ENCODE measurements at regions not wholly inside any gene's neighbourhood (a gene's known extent, or its start where the extent isn't known, plus 50 kb on each side); places are given as distances from the start of the nearest gene placed in this dataset.

GRCh38 chr15:62781081-62781497 lies 261.5 kb upstream of the TPM1 start:
- H3K27ac Mint-ChIP-seq (ENCODE audit: unreplicated experiment): peak overlapping the region; percentile 23
- H3K79me2 ChIP-seq (ENCODE audit: insufficient read depth, low read length): no peaks in the 10 kb centered on the region
- H4K20me1 ChIP-seq (ENCODE audit: insufficient read depth, low read length): no peaks in the 10 kb centered on the region
- H3K4me1 Mint-ChIP-seq (ENCODE audit: low read depth, unreplicated experiment): peaks cover 56% of the 10 kb centered on the region
- H3K4me1 ChIP-seq (ENCODE audit: insufficient read depth, low read length): peaks cover 40% of the 10 kb centered on the region
- FAIRE-seq (no peak), DNase-seq (ENCODE audit: low read depth) (peak; percentile 15)
- no peak overlapping the region for H3K4me3 Mint-ChIP-seq (ENCODE audit: unreplicated experiment)
- no peak overlapping the region for H3K27ac ChIP-seq (ENCODE audit: low read depth, low read length)
- no peaks in the 10 kb centered on the region for H3K36me3 ChIP-seq (ENCODE audit: insufficient read depth, low read length)
- no peaks in the 10 kb centered on the region for H3K27me3 Mint-ChIP-seq (ENCODE audit: low read depth, unreplicated experiment)
- H3K27me3 ChIP-seq (ENCODE audit: insufficient read depth, low read length): no peaks in the 10 kb centered on the region
- H3K36me3 Mint-ChIP-seq (ENCODE audit: low read depth, unreplicated experiment): peaks cover 20% of the 10 kb centered on the region
- no peaks in the 10 kb centered on the region for H3K9me3 Mint-ChIP-seq (ENCODE audit: unreplicated experiment)
- H3K4me2 ChIP-seq (ENCODE audit: low read length): no peak overlapping the region
- no peak overlapping the region for H3K9ac ChIP-seq (ENCODE audit: low read length)
- TF ChIP-seq EZH2 (IDR thresholded peaks at IDR 0.05; ENCODE audit: insufficient read depth, low read length) (no peak), CTCF (IDR thresholded peaks at IDR 0.05; ENCODE audit: insufficient read depth, low read depth, low read length) (no peak)
- no peaks in the 10 kb centered on the region for H3K9me3 ChIP-seq (ENCODE audit: insufficient read depth, low read depth, low read length)
- no peak overlapping the region for H3K4me3 ChIP-seq (ENCODE audit: insufficient read depth, low read depth, low read length)
- H2AFZ ChIP-seq (ENCODE audit: low read depth, low read length): no peak overlapping the region

GRCh38 chr15:62782071-62782841 lies 260.3 kb upstream of the TPM1 start:
- Histone ChIP-seq H3K4me1 (ENCODE audit: insufficient read depth, low read length) (peaks cover 40% of the 10 kb centered on the region), H4K20me1 (ENCODE audit: insufficient read depth, low read length) (no peaks in the 10 kb centered on the region), H2AFZ (ENCODE audit: low read depth, low read length) (peak overlapping the region; percentile 19), H3K36me3 (ENCODE audit: insufficient read depth, low read length) (no peaks in the 10 kb centered on the region), H3K79me2 (ENCODE audit: insufficient read depth, low read length) (no peaks in the 10 kb centered on the region), H3K27me3 (ENCODE audit: insufficient read depth, low read length) (no peaks in the 10 kb centered on the region), H3K9ac (ENCODE audit: low read length) (peak overlapping the region; percentile 30), H3K9me3 (ENCODE audit: insufficient read depth, low read depth, low read length) (no peaks in the 10 kb centered on the region), H3K4me2 (ENCODE audit: low read length) (peak overlapping the region; percentile 38), H3K4me3 (ENCODE audit: insufficient read depth, low read depth, low read length) (no peak overlapping the region), H3K27ac (ENCODE audit: low read depth, low read length) (no peak overlapping the region)
- Mint-ChIP-seq H3K27ac (ENCODE audit: unreplicated experiment) (peak overlapping the region; percentile 55), H3K4me3 (ENCODE audit: unreplicated experiment) (no peak overlapping the region), H3K27me3 (ENCODE audit: low read depth, unreplicated experiment) (no peaks in the 10 kb centered on the region), H3K9me3 (ENCODE audit: unreplicated experiment) (no peaks in the 10 kb centered on the region), H3K36me3 (ENCODE audit: low read depth, unreplicated experiment) (peaks cover 20% of the 10 kb centered on the region), H3K4me1 (ENCODE audit: low read depth, unreplicated experiment) (peaks cover 60% of the 10 kb centered on the region)
- TF ChIP-seq CTCF (IDR thresholded peaks at IDR 0.05; ENCODE audit: insufficient read depth, low read depth, low read length) (peak; percentile 65), EZH2 (IDR thresholded peaks at IDR 0.05; ENCODE audit: insufficient read depth, low read length) (no peak)
- DNase-seq (ENCODE audit: low read depth): peak; percentile 72
- FAIRE-seq: peak; percentile 94

GRCh38 chr15:62782896-62783295 lies 259.7 kb upstream of the TPM1 start:
- peak overlapping the region; percentile 20 for H3K27ac ChIP-seq (ENCODE audit: low read depth, low read length)
- FAIRE-seq: no peak
- H3K4me3 Mint-ChIP-seq (ENCODE audit: unreplicated experiment): no peak overlapping the region

More at GRCh38 chr15:62782896-62783295, 259.7 kb upstream of the TPM1 start:
- Histone ChIP-seq H3K79me2 (ENCODE audit: insufficient read depth, low read length) (no peaks in the 10 kb centered on the region), H3K27me3 (ENCODE audit: insufficient read depth, low read length) (no peaks in the 10 kb centered on the region), H3K4me3 (ENCODE audit: insufficient read depth, low read depth, low read length) (no peak overlapping the region), H3K9ac (ENCODE audit: low read length) (peak overlapping the region; percentile 7), H2AFZ (ENCODE audit: low read depth, low read length) (no peak overlapping the region), H3K9me3 (ENCODE audit: insufficient read depth, low read depth, low read length) (no peaks in the 10 kb centered on the region), H3K4me1 (ENCODE audit: insufficient read depth, low read length) (peaks cover 40% of the 10 kb centered on the region), H3K36me3 (ENCODE audit: insufficient read depth, low read length) (no peaks in the 10 kb centered on the region), H4K20me1 (ENCODE audit: insufficient read depth, low read length) (no peaks in the 10 kb centered on the region), H3K4me2 (ENCODE audit: low read length) (peak overlapping the region; percentile 38)
- no peaks in the 10 kb centered on the region for H3K27me3 Mint-ChIP-seq (ENCODE audit: low read depth, unreplicated experiment)
- no peaks in the 10 kb centered on the region for H3K9me3 Mint-ChIP-seq (ENCODE audit: unreplicated experiment)
- H3K36me3 Mint-ChIP-seq (ENCODE audit: low read depth, unreplicated experiment): peaks cover 17% of the 10 kb centered on the region
- no peak for TF ChIP-seq EZH2 (IDR thresholded peaks at IDR 0.05; ENCODE audit: insufficient read depth, low read length)
- peak overlapping the region; percentile 78 for H3K27ac Mint-ChIP-seq (ENCODE audit: unreplicated experiment)
- peaks cover 58% of the 10 kb centered on the region for H3K4me1 Mint-ChIP-seq (ENCODE audit: low read depth, unreplicated experiment)
- DNase-seq (ENCODE audit: low read depth): peak; percentile 27
